ENCODE measurements at regions not wholly inside any gene's neighbourhood (a gene's known extent, or its start where the extent isn't known, plus 50 kb on each side); places are given as distances from the start of the nearest gene placed in this dataset.
"Not testable (repeated sequence)": the region's sequence is repeated elsewhere in the genome, so short reads cannot be mapped to it uniquely, and the experiment has no call there.

GRCh38 chrY:19535697-19536096 is 208.8 kb downstream of the KDM5D start:
- DNase-seq = not testable (repeated sequence)

GRCh38 chrY:19521976-19522375 is 222.6 kb downstream of the KDM5D start:
- no peak for DNase-seq

GRCh38 chrY:19503092-19503449 is 241.5 kb downstream of the KDM5D start:
- no peak for DNase-seq

DNA sequence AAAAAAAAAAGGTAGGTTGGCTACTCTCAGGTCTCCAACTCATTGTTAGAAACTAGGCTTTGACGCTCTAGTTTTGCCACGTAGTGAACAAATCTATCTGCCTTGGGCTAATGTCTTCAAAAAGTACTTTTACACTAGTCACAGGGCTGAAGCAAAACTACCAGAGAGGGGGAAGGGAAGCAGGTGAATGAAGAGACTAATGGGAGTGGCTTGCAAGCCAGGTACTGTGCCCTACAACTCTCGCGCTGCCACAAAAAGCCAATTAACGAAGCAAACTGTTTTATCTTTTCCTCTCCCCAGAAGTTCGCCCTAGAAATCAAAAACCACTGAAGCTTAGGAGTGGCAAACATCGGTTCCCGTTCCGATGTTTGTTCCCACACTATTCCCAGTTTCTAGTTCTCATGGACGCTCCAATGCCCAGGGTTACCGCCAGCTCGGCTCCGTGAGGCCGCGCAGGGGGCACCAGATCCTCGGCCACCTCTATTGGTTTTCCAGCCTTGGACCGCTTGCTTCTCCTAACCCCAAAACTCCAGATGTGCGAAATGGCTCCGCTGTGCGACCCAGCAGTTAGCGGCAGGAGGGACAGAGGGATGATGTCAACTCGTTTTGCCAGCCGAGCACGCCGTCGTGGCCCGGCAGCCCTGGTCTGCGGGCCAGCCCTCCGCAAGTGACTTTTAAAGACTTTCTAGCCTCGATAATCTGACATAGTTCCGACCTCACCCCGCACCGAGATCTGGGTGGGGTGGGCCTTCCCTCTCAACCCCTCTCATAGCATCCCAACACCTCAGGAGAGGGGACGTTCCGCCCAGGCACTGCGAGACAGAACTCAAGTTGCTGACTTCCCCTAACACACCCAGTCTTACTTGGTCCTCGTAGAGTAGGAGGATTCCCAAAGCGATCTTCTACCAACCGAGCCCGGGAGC is 242.1 kb downstream of the KDM5D start:
- DNase-seq = no peak

- no peak for DNase-seq
These were observed 246.0 kb downstream of the KDM5D start for GRCh38 chrY:19498556-19498955.

DNA sequence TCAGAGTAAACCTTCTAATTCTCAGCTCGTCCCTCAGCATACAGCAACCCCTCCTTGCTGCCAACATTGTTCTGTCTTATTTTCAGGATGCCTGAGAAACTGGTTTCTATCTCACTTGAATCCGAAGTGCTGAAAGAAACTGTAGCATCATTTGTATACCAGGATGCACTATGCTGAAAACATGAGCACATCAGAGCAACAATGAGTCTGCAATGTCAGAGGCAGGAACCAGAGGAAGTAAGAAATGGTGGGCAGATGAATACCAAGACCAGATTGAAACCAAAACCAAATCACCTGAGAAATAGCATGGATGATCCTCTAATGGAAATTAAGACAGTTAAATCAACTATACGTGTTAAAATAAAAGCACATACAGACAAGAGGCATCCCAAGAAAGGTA is 257.0 kb downstream of the KDM5D start:
- no peak for DNase-seq

GRCh38 chrY:19484997-19485396 is 259.5 kb downstream of the KDM5D start:
- no peak for DNase-seq

GRCh38 chrY:19479141-19479540 is 265.4 kb downstream of the KDM5D start:
- no peak for DNase-seq

- DNase-seq = no peak
These were observed 266.6 kb downstream of the KDM5D start for GRCh38 chrY:19477959-19478358.

GRCh38 chrY:19465809-19466208 is 278.7 kb downstream of the KDM5D start:
- no peak for DNase-seq

- DNase-seq = no peak
These were observed 287.6 kb downstream of the KDM5D start for GRCh38 chrY:19456855-19457448.

- DNase-seq = no peak
These were observed 311.5 kb downstream of the KDM5D start for GRCh38 chrY:19433059-19433458.

GRCh38 chrY:19427736-19428518 is 316.6 kb downstream of the KDM5D start:
- DNase-seq = no peak

- not testable (repeated sequence) for DNase-seq
These were observed 317.3 kb downstream of the KDM5D start for GRCh38 chrY:19427191-19427590.

DNA sequence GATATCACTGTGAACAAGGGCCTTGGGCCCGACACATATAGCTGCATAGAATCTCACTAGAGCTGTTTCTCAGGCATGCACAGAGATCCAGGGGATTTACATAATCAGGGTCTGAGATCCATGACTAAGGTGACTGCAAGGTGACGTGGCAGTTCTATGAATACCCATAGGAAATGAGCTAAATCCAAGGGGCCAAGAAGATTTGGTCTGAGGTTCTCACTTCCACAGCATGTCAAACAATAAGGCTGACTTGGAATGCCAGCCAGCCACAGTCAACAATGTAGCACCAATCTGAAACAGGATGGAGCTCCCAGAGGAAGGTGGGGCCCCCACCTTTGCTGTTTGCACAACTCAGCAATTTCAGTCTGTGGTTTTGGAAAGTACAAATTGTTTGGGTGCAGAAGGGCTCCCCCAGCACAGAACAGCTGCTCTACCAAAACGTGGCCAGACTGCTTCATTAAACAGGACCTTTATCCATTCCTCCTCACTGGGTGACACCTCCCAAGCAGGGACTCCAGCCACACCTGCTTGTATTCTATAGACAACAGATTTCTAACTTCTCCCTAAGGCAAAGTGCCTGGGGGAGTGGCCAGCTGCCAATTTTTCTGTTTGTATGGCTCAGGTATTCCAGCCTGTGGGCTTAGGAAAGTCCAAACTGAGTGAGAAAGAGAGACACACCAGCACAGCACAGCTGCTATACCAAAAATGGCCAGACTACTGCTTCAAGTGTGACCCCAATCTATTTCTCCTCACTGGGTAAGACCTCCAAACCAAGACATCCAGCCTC is 333.4 kb downstream of the KDM5D start:
- DNase-seq = no peak

DNA sequence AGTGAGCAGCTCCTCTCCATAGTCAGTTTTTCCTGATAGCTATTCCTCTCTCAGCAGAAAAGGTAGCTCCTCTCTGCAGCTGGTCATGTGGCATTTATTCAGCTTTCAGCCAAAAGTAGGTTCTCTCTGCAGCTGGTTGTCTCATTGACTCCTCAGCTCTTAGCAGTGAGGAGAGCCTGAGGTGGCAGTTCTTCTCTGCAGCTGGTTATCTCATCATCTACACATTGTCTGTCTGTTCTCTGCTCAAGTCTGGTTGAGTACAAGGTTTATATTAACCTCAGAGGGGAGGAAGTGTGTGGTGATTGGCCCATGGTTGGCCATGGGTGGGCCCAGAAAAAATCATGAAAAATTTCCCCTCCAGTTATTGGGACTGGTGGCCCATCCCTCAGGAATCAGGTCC is 338.3 kb downstream of the KDM5D start:
- DNase-seq = no peak

- no peak for DNase-seq
These were observed 338.9 kb downstream of the KDM5D start for GRCh38 chrY:19405598-19405997.

DNA sequence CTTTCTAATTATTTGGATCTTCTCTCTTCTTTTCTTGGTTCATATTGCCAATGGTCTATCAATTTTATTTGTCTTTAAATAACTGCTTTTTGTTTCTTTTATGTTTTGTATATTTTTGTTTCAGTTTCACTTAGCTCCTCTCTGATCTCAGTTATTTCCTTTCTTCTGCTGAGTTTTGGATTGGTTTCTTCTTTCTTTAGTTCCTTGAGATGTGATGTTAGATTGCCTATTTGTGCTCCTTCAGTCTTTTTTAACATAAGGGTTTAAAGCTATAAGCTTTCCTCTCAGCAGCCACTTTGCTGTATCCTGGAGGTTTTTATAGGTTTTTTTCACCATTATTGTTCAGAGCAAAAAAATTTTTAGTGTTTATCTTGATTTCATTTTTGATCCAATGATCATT is 351.6 kb downstream of the KDM5D start:
- no peak for DNase-seq

DNA sequence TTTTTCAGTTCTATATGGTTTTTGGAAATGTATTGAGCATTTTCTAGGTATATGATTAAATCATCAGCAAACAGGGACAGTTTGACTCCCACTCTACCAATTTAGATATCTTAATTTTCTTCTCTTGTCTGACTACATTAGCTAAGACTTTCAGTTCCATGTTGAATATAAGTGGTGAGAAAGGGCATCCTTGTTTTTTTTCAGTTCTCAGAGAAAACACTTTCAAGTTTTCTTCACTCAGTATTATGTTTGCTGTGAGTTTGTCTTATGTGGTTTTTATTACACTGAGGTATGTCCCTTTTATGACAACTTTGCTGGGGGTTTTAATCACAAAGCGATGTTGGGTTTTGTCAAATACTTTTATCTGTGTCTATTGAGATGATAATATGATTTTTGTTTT is 352.6 kb downstream of the KDM5D start:
- DNase-seq = no peak

DNA sequence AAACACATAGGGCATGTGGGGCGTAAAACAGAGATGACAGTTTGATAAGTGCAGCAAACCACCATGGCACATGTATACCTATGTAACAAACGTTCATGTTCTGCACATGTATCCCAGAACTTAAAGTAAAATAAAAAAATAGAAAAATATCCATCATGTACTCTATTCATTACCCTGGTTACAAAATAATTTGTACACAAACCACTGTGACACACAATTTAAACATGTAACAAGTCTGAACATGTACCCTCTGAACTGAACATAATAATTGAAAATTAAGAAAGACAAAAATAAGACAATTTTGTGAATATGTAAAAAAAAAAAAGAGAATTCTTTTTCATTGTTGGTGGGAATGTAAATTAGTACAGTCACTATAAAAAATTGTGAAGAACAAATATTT is 379.2 kb downstream of the KDM5D start:
- no peak for DNase-seq

GRCh38 chrY:19357249-19357648 is 387.3 kb downstream of the KDM5D start:
- no peak for DNase-seq

DNA sequence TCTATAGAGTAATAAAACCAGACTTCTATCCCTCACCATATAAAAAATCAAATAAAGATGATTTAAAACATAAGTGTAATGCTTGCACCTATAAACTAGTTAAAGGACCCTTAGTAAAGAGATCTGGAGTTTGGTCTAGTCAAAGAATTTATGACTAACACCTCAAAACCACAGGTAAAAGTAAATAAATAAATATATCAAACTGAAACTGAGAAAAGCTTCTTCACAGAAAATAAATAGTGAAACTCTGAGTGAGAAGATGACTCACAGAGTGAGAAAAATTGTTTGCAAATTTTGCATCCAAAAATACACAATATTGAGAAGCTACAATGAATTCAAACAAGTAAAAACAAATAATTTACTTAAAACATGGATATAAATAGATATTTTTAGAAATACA is 387.8 kb downstream of the KDM5D start:
- no peak for DNase-seq

GRCh38 chrY:19354857-19355173 is 389.7 kb downstream of the KDM5D start:
- DNase-seq = no peak

Measured in left hindlimb (tissue), 1 donor.